Stimulated activated CD8-positive, alpha-beta memory T cell treated with anti-CD3 and anti-CD28 coated beads, Interleukin-12 subunit alpha, Interleukin-12 subunit beta, amount 100 ng/mL, for 24 hours (primary cell): ENCODE measurements at regions not wholly inside any gene's neighbourhood (a gene's known extent, or its start where the extent isn't known, plus 50 kb on each side); places are given as distances from the start of the nearest gene placed in this dataset.

Source experiments
- DNase-seq: peaks from one replicate; pipeline ENCODE4 v3.0.0-alpha.2; 2020; ENCODE audit errors: extremely low read depth

DNA sequence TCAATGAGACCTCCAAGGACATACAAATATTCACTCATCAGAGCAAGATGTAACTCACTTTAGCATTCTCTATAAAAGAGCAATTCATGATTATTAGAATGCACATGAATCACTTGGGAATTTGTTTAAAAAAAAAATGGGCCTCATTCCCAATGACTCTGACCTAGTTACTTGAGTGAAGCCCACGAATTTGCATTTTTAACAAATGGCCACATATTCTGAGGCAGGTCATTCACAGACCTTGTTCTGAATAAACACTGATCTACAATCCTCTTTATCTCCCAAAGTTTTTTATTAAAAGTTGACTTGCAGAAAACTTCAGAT is 255.1 kb upstream of the VEGFC start:
- no peak for DNase-seq

DNA sequence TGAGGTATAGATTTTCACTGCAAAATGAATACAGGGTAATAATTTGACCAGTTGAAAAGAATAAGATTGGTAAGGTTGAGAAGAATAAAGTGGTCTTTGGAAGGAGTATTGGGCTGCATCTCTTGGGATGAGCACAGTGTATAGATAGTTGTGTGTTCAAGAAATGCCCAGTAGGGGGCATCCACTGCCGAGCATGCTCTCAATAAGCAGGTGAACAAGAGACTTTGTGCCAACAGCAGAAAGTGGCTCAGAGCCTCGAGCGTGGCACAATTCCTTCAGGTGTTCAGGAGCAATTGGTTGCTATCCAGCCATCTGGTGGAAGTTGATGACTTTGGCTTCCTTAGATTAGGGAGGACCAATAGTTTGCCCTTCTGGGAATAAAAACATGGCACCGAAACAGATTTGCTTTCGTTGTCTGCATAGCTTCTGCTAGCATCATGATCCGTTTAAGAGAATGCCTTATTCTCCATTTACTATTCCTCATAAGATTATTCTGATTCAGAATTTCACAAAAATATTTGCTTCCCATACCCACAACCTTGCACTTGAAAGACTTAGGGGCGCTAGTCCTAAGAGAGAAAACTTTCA is 258.1 kb upstream of the NEIL3 start:
- no peak for DNase-seq

DNA sequence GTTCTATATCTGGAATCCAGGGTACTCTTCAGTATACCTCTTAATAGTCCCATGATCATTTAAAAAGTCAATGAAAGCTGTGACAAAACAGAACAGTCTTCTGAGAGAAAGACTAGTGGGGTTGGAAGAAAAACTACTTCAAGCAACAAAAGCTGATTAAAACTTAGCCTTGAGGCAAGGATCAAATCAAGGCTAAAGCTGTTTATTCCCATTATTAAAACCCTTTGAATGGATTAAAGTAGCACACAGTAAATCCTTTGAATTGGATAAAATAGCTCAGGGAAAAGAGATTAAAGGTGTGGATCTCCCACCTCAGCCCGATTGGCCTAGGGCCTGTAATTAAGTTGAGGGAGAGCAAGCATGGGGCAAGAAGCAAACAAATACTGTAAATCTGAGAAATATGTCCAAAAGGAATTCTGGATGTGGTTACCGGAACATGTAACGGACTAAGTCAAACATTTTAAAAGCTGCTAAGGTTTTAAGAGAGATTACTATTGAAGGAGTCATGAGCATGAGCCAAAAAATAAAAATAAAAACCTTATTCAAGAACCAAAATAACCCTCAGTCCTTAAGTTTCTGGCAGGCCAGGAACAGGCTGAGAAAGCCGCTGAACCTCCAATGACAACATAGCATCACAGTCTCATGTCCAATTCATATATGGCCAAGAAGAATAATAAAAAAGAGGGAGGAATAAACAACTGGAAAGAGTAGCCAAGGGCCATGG is 257.3 kb upstream of the NEIL3 start:
- DNase-seq: no peak

DNA sequence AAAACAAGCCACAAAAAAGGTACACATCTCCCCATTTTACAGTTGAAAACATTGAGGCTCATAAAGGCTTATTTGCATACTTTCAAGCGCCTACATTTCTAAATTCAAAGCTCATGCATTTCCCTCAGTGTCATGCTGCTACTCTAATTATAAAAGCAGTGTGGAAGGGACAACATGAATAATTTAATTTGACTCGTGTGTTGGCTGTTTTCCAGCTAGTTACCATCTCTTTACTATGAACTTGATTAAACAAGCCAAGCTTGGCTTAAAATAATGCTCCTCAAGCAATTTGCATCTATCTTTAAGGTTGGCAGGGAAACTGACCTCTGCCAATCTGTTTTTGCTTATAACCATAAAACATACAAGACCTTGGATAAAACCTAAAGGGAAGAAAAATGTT is 252.5 kb upstream of the NEIL3 start:
- no peak for DNase-seq

DNA sequence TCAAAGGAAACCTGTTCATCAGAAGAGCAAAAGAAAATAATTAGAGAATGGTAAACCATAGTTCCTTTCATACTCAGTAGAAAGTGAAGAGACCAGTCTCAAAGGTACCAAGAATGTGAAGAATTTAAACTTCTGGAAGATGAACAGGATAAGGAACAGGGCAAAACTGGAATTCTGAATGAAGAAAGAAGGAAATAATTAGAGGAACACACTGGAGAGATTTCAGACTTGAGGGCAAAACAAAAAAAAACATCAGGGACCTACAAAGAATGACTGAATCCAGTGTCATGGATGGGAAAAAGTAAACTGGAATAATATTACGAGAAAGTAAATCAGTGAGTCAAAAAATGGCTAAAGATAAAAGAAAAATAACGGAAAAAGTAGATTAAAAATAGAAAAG is 245.6 kb upstream of the NEIL3 start:
- no peak for DNase-seq

DNA sequence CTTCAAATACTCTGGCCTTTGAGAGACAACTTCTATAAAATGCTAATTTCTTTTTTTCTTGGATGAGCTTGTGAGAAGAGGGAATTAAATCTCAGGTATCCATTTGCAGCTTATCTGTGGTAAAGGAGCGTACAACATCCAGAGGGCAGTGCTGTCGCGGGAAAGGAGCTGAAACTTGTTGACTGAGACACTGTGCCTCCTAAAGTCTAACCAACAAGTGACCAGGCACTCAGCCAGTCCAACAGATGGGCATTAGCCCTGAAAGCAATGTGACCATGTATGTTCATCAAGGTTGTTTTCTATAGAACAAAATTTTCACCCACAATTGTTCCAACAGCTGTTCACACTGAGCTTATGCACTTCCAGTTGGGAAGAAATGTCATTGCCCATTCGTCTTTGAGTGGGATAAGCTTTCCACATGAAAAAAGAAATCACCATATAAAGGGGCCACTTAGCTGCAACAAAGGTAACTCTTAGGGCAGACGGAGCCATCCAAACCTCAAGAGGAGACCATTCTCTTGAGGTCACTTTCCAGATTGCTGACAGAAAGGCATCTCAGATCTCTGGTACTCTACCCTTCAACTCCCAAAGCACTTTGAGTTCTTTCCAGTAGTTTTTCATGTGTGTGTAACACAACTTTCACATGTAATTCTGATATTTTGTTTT is 244.8 kb upstream of the NEIL3 start:
- no peak for DNase-seq

DNA sequence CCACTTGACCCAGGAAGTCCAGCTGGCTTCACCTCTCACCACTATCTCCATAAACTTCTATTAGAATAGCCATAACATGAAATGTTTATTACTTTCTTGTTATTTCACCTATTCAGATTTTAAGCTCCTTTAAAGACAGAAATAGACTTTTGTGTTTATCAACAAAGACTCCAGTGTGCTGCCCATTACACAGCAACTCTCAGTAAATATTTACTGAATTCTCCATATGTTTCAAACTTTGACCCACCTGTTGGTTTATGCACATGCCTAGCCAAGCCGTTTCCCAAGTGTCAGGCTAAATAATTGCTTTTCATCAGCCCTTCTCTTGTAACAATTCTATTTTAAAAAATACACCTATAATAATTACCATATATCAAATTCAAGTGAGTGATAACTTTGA is 242.9 kb upstream of the NEIL3 start:
- DNase-seq: no peak

DNA sequence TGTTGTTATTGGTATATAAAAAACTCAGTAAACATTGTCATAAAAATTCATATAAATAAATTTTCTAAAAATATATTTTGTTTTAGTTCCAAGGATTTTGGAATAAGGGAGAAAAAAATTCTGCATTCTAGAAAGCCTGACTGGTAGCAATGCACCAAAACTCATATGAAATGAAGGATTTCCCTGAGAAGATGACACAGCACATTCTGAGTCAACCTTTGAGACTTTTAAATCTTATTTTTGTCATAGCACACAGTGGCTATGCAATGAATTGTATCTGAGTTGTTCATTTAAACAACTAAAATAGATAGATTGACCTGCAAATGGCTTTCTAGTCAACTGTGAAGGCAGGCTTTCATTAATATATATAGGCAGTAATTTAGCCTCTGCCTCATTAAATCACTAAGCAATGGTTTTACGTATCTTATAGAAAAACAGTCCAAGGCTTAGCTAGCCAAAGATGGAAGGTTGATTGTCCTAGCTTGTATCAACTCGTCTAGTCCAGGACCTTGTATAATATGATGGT is 239.1 kb upstream of the NEIL3 start:
- no peak for DNase-seq

DNA sequence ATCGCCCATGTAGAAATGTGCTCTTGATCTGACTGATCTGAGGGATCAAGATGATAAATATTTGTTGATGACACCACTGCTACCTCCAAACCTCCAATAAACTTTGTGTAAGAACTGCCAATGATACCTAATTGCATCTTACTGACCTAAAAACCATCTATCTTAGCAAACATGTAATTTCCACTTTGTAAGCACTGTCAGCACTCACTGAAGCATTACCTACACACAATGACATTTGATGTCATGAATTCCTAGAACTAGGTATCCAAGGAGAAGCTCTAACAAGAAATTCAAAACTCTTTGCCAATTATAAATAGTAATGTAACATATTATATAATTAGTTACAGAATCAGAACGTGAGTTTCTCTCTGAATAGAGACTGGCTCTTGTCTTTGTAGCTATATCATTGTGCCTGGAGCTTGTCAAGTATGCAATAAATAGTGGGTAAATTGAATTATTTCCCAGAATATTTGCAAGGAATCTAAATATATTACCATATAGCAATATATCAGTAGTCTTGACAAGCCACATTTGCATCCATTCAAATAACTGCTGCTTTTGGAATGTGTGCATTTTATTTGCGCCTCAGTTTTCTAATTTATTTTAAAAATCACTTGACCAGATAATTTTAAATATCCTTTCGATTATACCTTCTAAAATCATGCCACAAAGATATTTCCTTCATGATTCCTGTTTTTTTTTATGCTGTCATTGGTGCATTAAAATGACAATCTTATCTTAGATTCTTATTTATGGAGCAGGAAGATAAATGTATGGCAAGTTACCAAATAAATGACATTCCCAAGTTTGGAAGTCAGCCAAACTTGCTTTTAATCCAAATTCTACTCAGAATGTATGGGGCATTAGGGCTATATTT is 232.3 kb upstream of the NEIL3 start:
- DNase-seq: no peak

DNA sequence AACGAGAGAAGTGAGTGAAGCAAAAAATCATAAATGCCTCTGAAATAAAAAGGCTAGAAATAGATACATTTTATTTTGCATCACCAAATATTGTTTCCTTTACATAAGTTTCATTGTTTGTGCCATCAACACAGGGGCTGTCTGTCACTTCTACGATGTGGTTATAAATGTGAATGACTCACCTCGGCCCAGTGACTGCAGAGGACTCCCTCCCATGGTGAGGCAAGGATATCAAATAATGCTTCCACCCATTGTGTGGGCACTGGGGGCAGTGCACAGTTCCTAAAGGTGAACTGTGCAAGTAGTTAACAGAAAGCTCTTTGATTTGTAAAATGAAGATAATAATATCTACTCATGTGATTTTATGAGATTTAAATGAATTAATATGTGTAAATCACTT is 230.3 kb upstream of the NEIL3 start:
- DNase-seq: no peak

DNA sequence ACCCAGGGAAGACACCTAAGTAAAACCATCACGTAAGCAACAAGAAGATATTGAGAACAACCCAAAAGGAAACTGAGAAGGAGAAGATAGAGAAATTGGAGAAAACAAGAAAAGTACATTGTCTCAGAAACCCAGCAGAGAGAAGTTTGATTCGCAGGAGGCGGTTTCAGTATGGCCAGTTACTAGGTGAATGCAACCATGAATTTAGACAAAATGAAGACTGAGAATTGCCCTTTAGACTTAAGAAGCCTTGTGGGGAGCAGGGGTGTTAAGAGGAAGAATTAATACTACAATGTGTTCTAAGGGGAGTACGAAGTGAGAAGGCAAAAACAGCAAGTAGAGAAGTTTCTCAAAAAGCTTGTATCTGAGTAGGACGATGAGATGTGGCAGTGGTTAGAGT is 229.3 kb upstream of the NEIL3 start:
- DNase-seq: no peak

DNA sequence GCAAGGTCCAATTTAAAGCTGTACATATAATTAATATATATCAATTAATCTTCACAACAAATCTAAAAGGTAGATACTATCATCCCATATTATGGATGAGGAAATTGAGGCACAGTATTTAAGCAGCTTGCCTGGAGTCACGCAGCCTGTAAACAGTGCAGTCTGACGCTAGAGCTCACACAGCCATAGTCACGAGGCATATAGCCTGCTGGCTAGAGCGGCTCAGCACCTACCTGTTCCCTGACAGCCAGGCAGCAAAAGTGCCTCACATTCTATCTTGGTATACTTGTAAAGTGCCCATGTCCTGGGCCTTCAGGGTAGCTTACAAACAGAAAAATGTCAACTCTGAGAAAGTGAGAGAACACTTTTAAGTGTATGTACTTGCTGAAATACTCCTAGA is 222.6 kb upstream of the NEIL3 start:
- no peak for DNase-seq

DNA sequence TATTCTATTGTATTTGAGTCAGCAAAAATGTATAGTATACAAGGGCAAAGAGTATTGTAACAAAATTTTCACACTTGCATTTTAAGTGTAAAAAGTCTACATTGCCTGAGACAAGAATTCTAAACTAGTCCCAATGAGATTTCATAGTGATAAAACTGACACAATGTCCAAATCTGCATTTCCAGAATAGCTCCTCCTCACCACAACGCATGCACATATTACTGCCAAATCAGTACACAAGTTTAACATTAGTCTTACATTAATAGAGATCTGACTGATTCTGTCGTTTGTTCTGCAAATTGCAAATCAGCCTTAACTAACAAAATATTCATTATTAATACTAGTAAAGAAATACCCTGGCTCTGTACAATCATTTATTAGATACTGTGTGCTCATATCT is 222.2 kb upstream of the NEIL3 start:
- DNase-seq: no peak

DNA sequence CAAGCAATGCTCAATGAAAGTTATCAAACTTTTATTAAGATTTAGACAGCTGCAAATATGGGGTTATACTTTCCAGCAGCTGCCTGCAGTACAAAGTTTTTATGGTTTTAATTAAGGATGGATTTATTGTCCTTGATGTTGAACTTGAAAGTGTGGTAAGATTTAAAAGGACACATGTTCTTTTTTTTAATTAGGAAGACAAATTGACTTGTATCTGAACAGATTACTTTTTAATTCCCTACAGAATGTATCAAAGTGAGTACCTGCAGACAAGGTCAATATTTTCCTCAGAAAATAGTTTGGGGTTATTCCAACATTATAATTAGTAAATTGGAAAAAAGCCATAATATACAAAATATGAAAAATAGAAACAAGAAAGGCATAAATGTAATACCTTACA is 218.2 kb upstream of the NEIL3 start:
- no peak for DNase-seq

DNA sequence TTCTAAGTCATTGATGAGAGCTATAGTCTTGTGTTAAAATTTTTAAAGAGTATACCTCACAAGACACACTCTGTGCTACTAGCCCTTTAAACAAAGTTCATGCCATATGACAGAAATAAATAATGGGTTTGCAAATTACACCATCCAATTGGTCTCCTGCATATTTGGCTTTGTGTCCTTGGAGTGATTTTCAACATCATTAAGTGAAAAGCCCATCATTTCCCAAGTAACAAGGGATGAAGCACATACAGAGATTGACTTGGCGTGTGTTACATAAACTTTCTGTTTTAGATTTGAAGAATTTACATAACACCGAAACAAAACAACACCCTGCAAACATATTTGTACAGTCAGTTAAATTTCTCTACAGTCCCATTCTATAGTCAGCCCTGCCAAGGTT is 216.9 kb upstream of the NEIL3 start:
- no peak for DNase-seq

DNA sequence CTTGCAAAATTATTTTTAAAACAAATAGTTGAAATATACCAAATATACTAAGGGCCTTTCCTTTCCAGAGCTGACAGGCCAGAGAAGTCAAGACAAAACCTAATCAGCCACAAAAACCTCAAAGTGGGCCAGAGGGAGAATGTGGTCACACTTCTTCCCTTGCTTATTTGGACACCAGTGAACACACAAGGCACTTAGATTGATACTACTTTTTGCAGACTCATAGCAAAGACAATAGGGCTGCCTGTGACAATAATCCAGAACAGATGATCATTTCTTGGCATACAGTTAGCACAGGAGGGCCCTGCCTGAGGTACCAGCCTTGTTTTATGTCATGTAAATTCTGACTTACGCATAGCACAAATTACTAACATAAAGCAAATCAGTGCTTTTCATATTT is 215.7 kb upstream of the NEIL3 start:
- no peak for DNase-seq

DNA sequence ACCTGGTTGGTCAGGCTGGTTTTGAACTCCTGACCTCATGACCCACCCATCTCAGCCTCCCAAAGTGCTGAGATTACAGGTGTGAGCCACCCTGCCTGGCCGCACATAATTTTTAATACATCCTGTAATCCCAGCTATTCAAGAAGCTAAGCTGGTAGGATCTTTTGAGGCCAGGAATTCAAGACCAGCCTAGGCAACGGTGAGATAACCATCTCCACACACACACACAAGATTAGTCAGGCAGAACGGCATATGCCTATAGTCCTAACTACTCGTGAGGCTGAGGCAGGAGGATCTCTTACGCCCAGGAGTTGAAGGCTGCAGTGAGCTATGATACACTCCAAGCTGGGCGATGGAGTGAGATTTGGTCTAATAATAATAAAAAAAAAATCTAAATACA is 212.4 kb upstream of the NEIL3 start:
- no peak for DNase-seq

DNA sequence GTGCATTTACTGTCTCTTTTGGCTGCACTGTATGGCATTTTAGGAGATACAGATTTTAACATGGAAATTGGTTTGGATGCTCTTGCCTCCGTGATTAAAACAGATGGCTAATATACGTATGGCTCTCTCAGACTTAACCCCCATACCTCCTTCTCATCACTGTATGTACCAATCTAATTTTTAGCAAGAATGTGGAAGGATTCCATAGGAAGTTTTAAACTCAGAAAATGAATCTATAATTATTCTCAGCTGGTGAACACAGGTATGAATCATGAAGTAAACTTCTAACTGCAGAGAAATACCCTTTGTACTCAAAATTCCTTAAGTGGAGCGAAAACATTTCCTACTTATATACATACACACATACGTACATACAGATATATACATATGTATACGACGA is 210.5 kb upstream of the NEIL3 start:
- no peak for DNase-seq

DNA sequence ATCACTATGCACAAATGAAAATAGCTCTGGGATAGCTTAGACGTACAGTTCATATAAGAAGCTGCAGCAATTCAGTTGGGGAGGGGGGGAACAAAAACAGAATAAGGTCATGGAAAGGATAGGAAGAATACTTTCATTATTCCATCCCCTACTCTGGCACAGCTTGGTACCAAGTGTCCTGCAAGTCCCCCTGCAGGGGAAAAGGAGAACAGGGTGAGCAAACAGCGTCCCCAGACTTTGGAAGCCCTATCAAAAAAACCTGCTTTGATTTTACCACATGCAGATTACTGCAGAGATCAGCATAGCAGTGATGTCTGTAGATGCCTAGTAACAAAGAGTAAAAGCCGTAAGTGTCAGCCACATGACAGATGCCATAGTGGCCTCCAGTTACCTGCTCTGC is 209.4 kb upstream of the NEIL3 start:
- DNase-seq: no peak

DNA sequence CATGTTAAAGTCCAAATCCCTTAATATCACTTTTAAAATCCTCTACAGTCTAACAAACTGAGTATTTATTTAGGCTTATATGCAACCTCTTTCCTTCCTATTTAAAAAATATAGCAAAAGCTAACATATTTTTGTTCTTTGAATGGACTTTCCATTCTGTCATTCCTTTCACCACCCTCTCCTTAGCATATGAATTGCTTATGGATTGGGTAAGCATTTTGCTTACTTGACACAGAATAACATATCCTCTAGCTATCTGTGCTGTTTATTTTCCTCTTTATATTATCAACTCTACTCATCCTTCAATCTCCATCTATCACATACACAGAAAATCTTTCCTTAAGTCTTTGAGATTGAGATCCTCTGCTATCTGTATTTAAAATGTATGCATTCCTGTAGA is 206.1 kb upstream of the NEIL3 start:
- no peak for DNase-seq

DNA sequence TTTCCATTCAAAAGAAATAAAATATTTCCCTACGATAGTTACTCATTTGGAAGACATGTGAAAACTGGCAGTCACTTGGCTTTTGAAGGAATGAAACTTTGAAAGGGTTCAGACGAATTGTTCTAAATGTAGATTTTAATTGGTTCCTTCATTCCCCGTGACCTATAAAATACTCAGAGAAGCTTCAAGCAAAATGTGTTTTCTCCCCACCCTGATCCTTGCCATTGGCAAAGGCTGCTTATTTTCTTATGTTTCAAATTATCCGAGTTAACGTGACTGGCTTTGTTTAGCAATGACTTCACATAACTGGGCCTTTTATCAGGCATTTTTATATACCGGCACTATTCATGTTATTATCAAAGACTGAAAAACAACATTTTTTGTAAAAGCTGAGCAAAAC is 204.1 kb upstream of the NEIL3 start:
- no peak for DNase-seq

DNA sequence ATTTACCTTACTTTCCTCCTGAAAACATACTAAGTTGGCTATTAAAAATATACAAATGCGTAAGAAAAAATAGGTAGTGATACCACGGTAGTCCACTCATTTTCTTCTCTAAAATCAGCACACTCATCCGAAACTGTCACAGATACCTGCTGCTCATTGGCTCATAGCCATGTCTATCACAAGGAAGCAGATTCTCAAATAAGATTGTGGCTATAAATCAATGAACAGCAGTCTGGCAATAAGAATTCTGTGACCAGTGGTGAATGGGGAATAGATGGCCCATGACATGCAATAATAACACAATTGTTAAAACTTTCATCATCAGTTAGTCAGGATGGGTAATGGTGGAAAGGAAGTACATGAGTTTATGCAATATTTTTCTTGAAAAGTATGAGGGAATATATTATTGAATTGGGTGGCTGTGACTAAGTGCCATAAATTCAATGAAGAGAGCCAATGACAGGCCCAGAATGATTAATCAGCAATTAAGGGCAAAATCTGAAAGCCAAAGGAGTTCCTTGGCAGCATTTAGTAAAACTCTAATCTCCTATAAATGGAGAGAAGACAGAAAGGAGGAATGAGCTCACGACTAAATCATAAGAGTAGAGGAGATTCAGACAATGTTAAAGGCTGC is 202.3 kb upstream of the NEIL3 start:
- no peak for DNase-seq
